ENCODE measurements at regions not wholly inside any gene's neighbourhood (a gene's known extent, or its start where the extent isn't known, plus 50 kb on each side); places are given as distances from the start of the nearest gene placed in this dataset.

DNA sequence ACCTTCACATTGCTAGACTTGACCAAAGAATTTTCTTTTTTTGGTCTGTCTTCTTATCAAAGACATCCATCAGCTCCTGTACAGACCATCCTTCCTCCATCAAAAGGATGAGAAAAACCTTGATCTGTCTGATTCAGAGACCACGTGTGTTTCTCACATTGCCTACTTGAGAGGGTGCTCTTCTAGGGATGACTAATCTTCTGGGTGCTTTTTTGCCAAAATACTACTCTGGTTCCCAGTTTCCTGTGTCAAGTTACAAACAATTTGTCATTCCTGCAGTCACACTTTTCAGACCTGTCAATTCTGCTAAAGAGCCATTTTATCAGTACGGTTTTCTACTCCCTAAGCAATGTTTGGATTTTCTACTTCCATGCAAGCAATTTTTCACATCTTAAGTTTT, 492.2 kb downstream of the CDH11 start:
- TF ChIP-seq POLR2A (IDR thresholded peaks at IDR 0.05) = no peak
- TF ChIP-seq, protein P1, sequence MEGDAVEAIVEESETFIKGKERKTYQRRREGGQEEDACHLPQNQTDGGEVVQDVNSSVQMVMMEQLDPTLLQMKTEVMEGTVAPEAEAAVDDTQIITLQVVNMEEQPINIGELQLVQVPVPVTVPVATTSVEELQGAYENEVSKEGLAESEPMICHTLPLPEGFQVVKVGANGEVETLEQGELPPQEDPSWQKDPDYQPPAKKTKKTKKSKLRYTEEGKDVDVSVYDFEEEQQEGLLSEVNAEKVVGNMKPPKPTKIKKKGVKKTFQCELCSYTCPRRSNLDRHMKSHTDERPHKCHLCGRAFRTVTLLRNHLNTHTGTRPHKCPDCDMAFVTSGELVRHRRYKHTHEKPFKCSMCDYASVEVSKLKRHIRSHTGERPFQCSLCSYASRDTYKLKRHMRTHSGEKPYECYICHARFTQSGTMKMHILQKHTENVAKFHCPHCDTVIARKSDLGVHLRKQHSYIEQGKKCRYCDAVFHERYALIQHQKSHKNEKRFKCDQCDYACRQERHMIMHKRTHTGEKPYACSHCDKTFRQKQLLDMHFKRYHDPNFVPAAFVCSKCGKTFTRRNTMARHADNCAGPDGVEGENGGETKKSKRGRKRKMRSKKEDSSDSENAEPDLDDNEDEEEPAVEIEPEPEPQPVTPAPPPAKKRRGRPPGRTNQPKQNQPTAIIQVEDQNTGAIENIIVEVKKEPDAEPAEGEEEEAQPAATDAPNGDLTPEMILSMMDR (IDR thresholded peaks at IDR 0.05) = no peak

Measured in uterus (tissue), 2 donors.